Left cardiac atrium (tissue), 4 donors: ENCODE measurements at regions not wholly inside any gene's neighbourhood (a gene's known extent, or its start where the extent isn't known, plus 50 kb on each side); places are given as distances from the start of the nearest gene placed in this dataset.
A peak's percentile ranks its signal among the peaks of the same experiment; 100 is the strongest.
"Not testable (repeated sequence)": the region's sequence is repeated elsewhere in the genome, so short reads cannot be mapped to it uniquely, and the experiment has no call there.

Experiments
- ATAC-seq, 2 donors: fragments of 200-7000 bp; cut with Tn5 transposase; one replicate each; pipeline ENCODE4 v1.9.1; 2020; ENCODE audit warnings: mild to moderate bottlenecking in 2 of 2, moderate library complexity in 2 of 2
- DNase-seq: peaks from one replicate; pipeline ENCODE4 v3.0.0-alpha.2; 2020
- intact Hi-C, 2 donors: fragments of 100-400 bp; cut with DNase I; formaldehyde crosslinking; loops; one replicate each; pipeline versions ENCODE4 v1.14.1 to v1.15.1; 2022 to 2023
- donor health status: DM: no; HTN: yes; CAD: no.
- donor health status: DM: no; HTN: yes; CAD: no; lungs with severe emphysema.
- donor health status: DM: yes; HTN: yes; CAD: no.
- donor health status: Dilated cardiomyopathy.

DNA sequence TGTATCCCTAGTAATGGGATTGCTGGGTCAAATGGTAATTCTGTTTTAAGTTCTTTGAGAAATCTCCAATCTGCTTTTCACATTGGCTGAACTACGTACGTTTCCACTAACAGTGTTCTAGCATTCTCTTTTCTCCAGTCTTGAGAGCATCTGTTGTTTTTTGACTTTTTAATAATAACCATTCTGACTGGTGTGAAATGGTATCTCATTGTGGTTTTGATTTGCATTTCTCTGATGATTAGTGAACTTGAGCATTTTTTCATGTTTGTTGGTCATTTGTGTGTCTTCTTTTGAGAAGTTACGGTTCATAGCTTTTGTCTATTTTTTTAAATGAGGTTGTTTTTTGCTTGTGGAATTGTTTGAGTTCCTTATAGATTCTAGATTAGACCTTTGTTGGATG is 72.5 kb upstream of the BCL6 start:
- DNase-seq, ATAC-seq, intact Hi-C loops: not testable (repeated sequence)

DNA sequence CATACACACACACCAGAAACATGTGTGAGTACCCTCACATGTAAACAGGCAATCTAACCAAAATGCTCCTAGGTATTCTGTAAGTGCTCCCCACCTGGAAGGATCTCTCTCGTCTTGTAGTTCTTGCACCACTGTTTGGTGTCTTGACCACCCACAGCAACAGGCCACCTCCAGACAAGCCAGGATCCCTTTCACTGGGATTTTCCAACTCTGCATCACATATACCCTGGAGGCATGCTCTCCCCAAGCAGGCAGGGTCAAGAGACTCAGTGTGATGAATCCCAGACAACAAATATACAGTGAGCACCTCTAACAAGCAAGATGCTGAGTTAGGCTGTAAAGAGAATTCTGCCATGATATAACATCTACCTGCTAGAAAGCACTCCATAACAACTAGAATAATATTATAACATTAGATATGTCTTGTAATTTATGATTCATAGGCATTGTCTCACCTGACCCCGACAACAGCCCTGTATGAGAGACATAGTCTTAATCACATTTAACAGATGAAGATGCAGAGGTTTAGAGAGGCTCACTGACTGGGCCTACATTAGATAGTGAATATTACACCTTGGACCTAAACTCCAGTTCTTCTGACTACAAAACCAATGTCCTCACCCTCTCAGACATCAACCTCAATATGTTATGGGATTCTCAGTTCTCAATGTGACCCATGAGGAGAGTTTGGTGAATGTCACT is 76.5 kb upstream of the BCL6 start:
- intact Hi-C loops, result no loop called here
- no peak for DNase-seq
- no peak for ATAC-seq

DNA sequence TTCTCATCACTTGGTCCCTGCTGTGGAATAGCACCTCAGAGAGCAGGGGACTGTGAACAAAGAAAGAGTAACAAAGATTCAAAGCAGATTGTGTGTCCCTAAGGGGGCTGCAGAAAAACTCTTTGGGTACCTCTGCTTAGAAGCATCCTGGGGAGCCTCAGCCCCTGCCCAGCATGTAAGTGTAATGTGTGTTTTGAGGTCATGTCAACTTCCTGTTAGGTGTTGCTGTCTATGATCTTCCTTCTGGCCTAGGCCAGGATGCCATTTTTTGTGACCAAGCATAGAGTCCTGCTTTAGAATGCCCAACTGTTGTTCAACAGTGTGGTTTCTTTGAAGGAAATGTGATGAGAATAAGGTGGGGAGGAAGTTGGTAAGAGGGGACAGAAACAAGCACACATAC is 77.1 kb upstream of the BCL6 start:
- intact Hi-C loops, result no loop called here
- no peak for DNase-seq

DNA sequence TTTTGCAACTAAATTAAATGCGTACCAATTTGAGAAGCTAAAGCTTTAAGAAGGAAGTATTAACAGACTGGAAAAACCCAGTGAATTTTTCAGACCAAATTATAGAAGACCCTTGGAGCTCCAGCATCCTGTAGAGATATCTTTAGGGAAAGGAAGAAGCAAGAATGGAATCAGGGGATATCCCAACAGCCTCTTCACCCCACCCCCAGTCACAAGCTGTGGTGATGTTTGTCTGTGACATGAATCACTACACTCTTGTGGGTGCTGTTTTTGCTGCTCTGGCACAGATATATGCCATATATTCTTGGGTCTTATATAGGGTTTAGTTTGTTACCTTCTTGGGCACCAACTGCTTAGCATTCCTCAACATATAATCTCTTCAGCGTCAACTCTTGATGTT is 78.5 kb upstream of the BCL6 start:
- DNase-seq, result no peak
- intact Hi-C loops, result no loop called here
- no peak for ATAC-seq

More for the DNA sequence above, 77.1 kb upstream of the BCL6 start:
- no peak for ATAC-seq

DNA sequence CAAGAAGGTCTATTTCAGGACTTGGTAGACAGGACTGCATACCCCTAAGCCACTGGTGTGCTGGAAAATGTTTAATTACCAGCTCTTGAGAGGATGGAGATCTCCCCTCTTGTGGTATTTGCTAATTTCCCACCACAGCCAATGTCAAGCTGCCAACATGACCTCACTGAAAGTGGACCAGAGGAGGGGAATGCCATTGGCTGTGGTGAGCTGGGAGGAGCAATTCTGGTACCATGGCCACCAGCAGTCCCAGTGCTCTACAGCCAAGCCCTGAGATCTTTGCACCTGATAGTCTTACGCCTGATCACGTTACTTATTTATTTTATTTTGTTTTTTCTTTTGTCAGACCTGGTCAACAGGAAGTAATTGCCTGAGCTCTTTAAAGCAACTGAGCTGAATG is 82.5 kb upstream of the BCL6 start:
- ATAC-seq, result no peak
- intact Hi-C loops, result no loop called here
- DNase-seq, result no peak

DNA sequence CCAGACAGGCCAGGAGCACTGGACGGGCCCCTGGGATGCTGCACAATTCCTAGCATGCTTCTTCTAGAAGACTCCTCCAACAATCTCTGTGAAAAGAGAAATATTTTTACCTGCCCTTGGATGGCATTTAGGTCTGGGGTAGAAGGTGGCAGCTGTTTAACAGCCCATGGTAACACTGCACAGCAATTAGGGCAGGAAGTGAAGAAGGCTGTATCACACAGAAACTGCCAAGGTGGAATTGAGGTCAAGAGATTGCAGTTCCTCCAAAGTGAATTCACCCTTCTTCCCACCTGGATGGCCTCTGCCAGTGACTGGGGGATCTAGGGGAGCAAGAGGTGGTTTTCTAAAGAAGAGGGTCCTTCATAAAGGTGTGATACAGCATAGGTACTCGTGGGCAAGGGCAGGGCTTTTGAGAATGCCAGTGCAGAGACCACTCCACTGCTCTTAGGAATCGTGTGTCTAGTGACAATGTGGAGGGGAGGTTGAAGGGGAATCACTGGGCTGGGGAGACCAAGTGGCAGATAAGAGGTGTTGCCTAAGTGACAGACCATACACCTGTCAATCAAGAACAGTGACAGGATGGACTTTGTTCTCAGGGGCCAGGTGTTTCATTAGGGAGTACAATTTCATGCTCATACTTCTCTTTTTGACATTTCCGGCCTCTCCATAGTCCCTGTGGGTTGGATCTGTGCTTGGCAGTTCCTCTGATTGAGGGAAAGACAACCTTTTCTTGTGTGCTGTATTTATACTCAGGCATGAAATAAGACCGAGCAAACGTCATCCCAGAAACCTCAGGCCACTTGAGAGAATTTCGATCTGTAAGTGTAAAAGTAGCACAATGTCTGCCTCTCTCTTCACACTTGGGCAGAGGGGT is 83.5 kb upstream of the BCL6 start:
- ATAC-seq (no peak), DNase-seq (no peak)
- intact Hi-C loops, result no loop called here

DNA sequence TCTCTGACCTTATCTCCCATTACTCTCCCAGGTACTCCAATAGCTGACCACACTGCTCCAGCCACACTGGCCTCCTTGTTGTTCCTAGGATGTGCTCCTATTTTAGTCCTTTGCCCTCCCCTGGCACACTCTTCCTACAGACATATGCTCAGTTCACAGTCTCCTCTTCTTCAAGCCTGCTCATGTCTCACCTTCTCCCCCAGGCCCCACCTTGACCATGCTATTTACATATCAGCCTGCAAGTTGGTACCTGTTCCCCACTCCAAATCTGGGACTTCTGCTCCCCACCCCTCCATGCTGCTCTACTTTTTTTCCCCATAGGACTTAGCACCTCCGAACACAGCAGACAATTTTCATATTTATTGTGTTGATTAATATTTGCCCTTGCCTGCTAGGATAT is 84.9 kb upstream of the BCL6 start:
- no peak for DNase-seq
- intact Hi-C loops, result no loop called here
- no peak for ATAC-seq

DNA sequence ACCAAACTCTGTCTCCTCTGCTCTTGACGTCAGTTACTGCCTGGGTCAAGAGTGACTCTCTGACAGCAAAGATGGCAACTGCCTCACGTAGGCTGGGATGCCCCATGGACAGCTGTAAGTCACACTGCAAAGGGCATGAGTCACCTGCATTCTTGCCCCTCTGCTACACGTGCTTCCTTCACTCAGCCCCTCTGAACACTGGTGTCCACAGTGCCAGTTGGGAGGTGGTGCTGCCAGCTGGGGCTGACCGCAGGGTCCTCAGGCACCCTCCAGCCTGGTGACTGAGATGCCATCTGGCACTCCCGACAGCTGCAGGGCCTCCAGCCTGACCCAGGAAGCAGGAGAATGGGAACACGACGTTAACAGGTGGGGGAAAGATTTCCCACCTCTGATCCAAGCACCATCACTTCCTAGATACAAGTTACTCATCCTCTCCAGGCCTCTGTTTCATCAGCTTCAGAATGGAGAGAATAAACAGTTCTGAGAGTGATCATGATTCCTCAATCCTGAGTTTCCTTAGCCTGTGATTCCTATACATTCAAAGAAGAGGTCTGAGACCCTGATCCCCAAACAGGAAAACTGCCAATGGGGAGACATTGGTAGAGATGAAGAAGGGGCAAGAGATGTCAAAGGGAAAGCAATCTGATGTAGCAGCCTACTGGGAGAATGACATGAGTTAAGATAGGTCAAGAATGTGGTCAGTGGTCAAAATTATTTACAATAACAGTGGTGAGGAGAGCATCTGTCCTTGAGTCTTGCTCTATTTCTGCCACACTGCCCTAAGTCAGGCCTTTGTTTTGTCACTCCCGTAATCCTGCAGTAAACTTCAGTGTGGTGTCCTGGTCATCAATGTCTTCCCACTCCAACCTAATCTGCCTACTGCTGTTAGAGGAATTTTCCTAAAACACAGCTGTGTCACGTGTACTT is 86.1 kb upstream of the BCL6 start:
- DNase-seq (no peak), ATAC-seq (no peak)
- intact Hi-C loops, result no loop called here

DNA sequence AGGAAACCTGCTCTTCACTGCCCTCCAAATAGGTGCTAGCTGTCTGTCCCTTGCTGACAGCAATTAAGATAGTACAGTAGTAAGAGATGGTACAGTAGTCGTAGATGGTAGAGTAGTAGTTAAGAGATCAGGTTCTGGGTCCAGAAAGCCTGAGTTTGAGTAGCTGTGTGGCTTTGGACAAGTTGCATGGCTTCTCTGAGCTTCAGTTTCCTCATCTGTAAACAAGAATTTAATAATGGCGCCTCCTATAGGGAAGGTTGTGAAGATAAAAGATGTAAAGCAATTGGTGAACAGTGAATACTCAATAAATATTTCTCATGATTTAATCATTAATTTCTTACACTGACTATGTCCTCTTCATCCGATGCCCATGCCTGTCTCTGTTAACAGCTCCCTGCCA is 86.9 kb upstream of the BCL6 start:
- intact Hi-C loops, result no loop called here
- DNase-seq, result no peak
- ATAC-seq, result no peak

DNA sequence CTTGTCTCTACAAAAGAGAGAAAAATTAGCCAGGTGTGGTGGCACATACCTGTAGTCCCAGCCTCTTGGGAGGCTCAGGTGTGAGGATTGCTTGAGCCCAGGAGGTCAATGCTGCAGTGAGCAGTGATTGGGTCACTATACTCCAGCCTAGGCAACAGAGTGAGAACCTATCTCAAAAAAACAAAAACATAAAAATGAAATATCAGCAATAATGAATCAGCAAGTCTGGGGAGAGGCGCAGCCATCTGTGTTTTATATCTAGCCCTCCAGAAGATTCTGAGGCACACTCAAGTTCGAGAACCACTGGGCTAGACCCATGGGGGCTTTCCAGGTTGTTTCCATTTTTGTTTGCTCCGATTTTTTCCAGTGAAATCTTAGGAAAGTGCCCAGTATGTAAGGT is 88.1 kb upstream of the BCL6 start:
- ATAC-seq (no peak), DNase-seq (no peak)
- intact Hi-C loops, result no loop called here

DNA sequence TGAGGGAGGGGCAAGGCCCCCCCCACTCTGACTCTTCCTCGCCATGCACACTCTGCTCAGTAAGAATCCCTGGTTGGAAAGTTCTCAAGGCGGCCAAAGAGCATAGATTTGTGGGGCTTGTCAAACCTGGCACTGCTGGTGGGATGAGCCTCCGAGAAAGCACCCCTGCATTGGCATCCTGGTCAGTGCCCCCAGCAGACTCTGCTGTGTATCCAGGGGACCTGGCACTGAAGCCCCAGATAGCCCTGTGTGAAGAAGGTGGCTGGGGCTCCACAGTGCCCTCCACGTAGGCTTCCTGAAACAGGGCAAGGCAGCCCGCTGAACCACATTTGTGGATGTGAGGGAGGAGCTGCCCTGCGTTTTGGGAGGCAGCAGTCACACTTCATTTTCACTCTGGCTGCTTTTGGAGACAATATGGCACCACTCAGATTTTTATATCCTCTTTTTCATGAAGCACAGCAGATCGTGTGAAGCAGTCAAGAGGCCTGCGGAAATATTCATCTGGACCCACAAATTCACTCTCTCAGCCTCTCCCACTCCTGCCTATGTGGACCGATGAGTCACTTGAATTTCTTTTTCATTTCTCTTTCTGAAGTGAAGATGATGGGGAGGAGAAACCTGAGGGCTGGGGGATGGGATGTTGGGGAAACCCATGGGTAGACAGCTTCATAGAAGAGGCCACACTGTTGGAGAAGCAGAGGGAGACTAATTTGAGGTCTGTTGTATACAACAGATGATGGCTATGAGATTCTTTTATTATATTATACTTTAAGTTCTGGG is 88.7 kb upstream of the BCL6 start:
- DNase-seq (no peak), ATAC-seq (no peak)
- intact Hi-C loops, result no loop called here

DNA sequence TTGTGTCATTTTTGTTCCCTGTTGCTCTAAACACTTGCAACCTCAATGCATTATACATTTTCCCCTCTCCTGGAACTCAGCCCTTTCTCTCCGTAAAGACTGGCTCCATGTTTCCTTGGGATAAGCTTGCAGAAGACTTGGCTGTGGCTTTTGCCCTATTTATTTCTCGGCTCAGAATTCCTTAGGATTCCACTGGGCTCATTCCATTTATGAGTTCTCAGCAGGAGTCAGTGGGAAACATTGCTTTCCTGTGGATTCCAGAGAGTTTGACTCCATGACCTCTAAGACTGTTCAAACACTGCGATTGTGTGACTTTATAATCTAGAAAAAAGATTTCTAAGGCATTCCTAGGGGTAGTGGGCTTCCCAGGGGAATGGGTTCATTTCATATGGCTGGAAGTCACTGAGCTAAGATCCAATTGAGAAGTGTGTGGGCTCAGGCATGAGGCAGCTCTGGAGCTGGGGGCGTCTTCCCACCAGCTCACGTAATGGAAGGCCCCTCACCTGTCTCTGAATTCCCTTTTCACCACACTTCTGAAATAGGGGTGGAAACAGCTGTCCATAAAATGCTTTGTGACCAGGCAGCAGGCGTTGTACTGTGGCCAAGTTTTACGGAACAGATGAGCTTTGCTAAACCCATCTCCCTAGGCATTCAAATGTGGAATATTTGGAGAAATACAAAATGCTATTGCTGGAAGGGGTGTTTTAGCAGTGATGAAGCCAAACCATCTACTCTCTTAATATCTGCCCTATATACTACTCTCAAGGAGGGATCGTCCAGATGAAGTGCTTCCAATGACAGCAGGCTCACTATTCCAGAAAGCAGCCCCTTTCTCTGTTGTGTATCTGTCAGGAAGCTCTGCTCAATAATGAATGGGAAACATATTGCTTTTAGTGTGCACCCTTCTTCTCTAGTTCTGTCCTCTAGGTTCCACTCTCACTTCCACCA is 91.8 kb upstream of the BCL6 start:
- intact Hi-C loops, result no loop called here
- ATAC-seq (no peak), DNase-seq (no peak)

DNA sequence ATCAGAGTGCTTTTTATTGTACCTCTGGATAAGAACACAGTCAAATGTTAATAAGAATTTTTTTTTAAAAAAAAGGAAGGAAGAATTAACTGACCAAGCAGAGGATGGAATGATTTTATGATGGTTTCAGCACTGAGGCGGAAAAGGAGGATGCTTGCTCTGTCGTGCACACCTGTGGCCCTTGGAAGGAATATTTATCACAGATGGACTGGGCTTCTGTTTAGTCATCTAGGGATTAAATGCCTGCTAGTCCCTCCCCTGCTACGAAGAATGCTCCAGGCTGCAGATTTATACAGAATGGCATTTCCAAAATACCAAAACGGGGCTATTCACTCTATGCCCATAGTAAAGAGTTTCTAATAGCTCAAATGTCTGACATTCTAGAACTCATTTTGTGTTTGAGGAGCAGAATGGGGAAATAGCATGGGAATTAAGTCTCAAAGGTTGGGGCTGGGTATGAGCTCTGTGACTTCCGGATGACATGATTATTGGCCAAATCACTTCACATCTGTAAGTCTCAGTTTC is 92.8 kb upstream of the BCL6 start:
- intact Hi-C loops, result no loop called here
- ATAC-seq, result no peak
- DNase-seq, result no peak

DNA sequence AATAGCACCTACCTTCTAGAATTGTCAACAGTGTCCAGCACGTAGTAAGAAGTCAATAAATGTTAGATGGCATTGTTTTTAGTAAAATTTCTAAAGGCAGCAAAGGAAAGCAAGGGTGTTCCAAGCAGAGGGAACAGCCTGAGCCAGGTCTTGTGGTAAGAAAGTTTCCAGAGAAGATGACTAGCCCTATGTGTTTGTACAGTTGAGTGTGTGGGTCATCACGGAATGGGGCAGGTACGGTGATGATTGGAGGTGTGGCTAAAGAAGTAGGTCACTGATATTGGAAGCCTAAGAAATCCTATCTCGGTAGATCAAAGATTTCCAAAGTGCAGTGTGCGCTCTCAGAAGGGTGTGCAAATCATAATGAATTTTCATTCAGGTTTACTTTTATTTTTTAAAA is 94.2 kb upstream of the BCL6 start:
- ATAC-seq (no peak), DNase-seq (no peak)
- intact Hi-C loops, result no loop called here

DNA sequence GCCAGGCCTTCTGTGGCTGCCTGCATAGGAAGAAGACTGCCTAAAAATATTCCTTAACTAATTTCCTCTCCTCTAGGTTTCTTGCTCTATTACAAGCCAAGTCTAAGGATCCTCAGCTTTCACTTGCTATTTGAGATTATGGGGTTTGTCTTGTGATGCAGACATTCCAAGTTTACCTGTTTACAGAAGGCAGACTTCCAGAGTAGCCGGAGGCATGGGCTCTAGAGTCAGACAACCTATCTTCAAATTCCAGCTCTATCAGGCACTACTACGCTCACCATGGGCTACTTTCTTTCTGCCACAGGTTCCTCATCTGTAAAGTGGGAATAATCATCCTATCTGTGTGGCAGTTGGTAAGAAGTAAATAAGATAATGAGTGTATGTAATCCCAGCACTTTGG is 95.6 kb upstream of the BCL6 start:
- intact Hi-C loops, result loop anchor here in 1 of 2 donors (5.0 kb wide), 1 partner anchor 39 kb away; no protein-coding TSS in a partner anchor
- ATAC-seq, result no peak

DNA sequence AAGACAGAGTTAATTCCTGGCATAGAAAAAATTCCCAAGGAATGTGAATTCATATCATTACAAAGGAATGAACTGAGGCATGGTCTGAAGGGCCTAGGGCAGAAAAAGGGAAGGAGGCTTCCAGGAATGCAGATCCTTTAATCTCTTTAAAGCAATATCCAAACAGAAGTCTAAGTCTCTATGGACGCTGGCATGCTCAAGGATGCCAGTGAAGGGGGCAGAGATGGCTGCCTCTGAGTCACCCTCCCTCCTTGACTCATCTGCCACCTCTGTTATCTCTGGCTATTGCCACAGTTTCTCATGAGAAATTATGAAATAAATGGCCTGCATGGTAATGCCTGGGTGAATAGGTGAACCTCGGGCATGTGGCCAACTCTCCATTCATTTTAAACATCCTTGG is 96.3 kb upstream of the BCL6 start:
- ATAC-seq (peak in 1 of 2 donors; percentile 73), DNase-seq (no peak)
- intact Hi-C loops, result loop anchor here in 1 of 2 donors (5.0 kb wide), 1 partner anchor 39 kb away; no protein-coding TSS in a partner anchor

More for the DNA sequence above, 95.6 kb upstream of the BCL6 start:
- no peak for DNase-seq

DNA sequence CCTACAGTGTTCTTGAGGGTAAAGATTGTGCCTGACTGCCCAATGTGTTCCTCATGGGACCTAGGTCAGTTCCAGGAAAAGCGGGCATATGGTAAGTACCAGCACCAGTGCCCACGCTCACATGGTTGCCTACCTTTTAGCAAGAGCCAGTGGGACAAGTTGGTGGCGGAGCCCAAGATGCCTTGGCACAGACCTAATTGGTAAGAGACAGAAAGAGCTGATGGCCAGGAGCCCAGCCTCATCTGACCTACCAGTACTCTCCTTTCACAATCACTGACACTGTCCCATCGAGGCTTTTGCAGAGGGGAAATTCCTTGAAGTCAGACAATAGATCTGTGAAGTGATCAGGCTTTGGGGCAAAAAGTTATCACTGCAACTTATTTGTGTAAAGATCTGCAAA is 98.4 kb upstream of the BCL6 start:
- ATAC-seq, result peak; percentile 43 to 63
- intact Hi-C loops, result loop anchor here in 1 of 2 donors (5.0 kb wide), 1 partner anchor 41 kb away; no protein-coding TSS in a partner anchor

More for the DNA sequence above, 98.4 kb upstream of the BCL6 start:
- DNase-seq, result no peak
